Stimulated activated CD8-positive, alpha-beta memory T cell treated with anti-CD3 and anti-CD28 coated beads, Interleukin-4, amount 100 ng/mL, for 1 hour (primary cell): ENCODE measurements at regions not wholly inside any gene's neighbourhood (a gene's known extent, or its start where the extent isn't known, plus 50 kb on each side); places are given as distances from the start of the nearest gene placed in this dataset.
"Not testable (repeated sequence)": the region's sequence is repeated elsewhere in the genome, so short reads cannot be mapped to it uniquely, and the experiment has no call there.

ENCODE experiments used
- DNase-seq, 2 donors: peaks; one replicate each; pipeline ENCODE4 v3.0.0-alpha.2; 2020; ENCODE audit warnings: low read depth in 2 of 2, low spot score in 1 of 2

- DNase-seq: no peak
These were observed 688.8 kb downstream of the TMEM121 start for GRCh38 chr14:106215229-106215628.

- DNase-seq: no peak
These were observed 690.3 kb downstream of the TMEM121 start for GRCh38 chr14:106216679-106217078.

- DNase-seq: no peak
These were observed 691.8 kb downstream of the TMEM121 start for GRCh38 chr14:106218174-106218573.

- DNase-seq: no peak
These were observed 695.9 kb downstream of the TMEM121 start for GRCh38 chr14:106222311-106222710.

GRCh38 chr14:106222731-106223130 is 696.3 kb downstream of the TMEM121 start:
- DNase-seq: no peak

- no peak for DNase-seq
These were observed 701.4 kb downstream of the TMEM121 start for GRCh38 chr14:106227793-106228192.

GRCh38 chr14:106228541-106229158 is 702.3 kb downstream of the TMEM121 start:
- no peak for DNase-seq

- DNase-seq: no peak
These were observed 703.7 kb downstream of the TMEM121 start for GRCh38 chr14:106230071-106230470.

GRCh38 chr14:106233191-106233590 is 706.8 kb downstream of the TMEM121 start:
- DNase-seq: not testable (repeated sequence)

GRCh38 chr14:106234525-106235254 is 708.3 kb downstream of the TMEM121 start:
- not testable (repeated sequence) for DNase-seq

GRCh38 chr14:106235356-106236159 is 709.2 kb downstream of the TMEM121 start:
- no peak for DNase-seq

- DNase-seq: no peak
These were observed 722.2 kb downstream of the TMEM121 start for GRCh38 chr14:106248321-106249192.

- DNase-seq: not testable (repeated sequence)
These were observed 727.6 kb downstream of the TMEM121 start for GRCh38 chr14:106253995-106254394.

GRCh38 chr14:106257569-106257994 is 731.2 kb downstream of the TMEM121 start:
- DNase-seq: peak; percentile 54 to 70

- peak; percentile 58 to 70 for DNase-seq
These were observed 741.8 kb downstream of the TMEM121 start for GRCh38 chr14:106268013-106268727.

GRCh38 chr14:106269029-106269428 is 742.6 kb downstream of the TMEM121 start:
- DNase-seq: no peak

GRCh38 chr14:106269451-106270204 is 743.2 kb downstream of the TMEM121 start:
- no peak for DNase-seq

GRCh38 chr14:106270476-106271121 is 744.2 kb downstream of the TMEM121 start:
- not testable (repeated sequence) for DNase-seq
